SK-N-MC (cell line): ENCODE measurements at regions not wholly inside any gene's neighbourhood (a gene's known extent, or its start where the extent isn't known, plus 50 kb on each side); places are given as distances from the start of the nearest gene placed in this dataset.

ENCODE experiments used
- EZH2 ChIP-seq: fragments of 200-600 bp; sonication (generic); IDR thresholded peaks from one replicate; pipeline ENCODE4 v1.6.1; 2017; ENCODE audit warnings: antibody characterized with exemption
- FOXP2 ChIP-seq: optimal IDR thresholded peaks from 2 replicates; pipeline ENCODE3; 2011; ENCODE audit warnings: mild to moderate bottlenecking, moderate library complexity; ENCODE audit not compliant: insufficient read depth; ENCODE audit errors: extremely low read length, control extremely low read depth
- POLR2AphosphoS5 ChIP-seq: IDR thresholded peaks from 2 replicates; pipeline ENCODE4 v1.6.1; 2012; ENCODE audit warnings: mild to moderate bottlenecking, low read depth, low read length, borderline replicate concordance

GRCh38 chr18:41602034-41602433 lies 353.0 kb upstream of the PIK3C3 start:
- TF ChIP-seq EZH2 (no peak), POLR2AphosphoS5 (no peak), FOXP2 (no peak)
